ENCODE measurements at regions not wholly inside any gene's neighbourhood (a gene's known extent, or its start where the extent isn't known, plus 50 kb on each side); places are given as distances from the start of the nearest gene placed in this dataset.

- ChIA-PET CTCF (no interaction called here), POLR2A (no interaction called here)
- TF ChIP-seq ZNF324 (tag by site-specific recombination; IDR thresholded peaks at IDR 0.05) (no peak), ZNF140 (tag by site-specific recombination; IDR thresholded peaks at IDR 0.05) (no peak), ZNF544 (tag by site-specific recombination; IDR thresholded peaks at IDR 0.05) (no peak), SP7 (tag by site-specific recombination; IDR thresholded peaks at IDR 0.05) (no peak), ZNF707 (tag by site-specific recombination; IDR thresholded peaks at IDR 0.05) (no peak), TSHZ1 (tag by site-specific recombination; IDR thresholded peaks at IDR 0.05; ENCODE audit: borderline replicate concordance) (no peak), ZNF561 (tag by site-specific recombination; IDR thresholded peaks at IDR 0.05; ENCODE audit: borderline replicate concordance) (no peak)
- Histone ChIP-seq H3K4me3 (ENCODE audit: low read depth, low read length) (no peak overlapping the region), H3K4me1 (ENCODE audit: control insufficient read depth, insufficient read depth, low read length) (no peaks in the 10 kb centered on the region), H3K27ac (ENCODE audit: extremely low read depth, low read depth, low read length) (no peak overlapping the region), H3K9me3 (ENCODE audit: control insufficient read depth, insufficient read depth, low read depth, low read length) (no peaks in the 10 kb centered on the region), H3K36me3 (ENCODE audit: control insufficient read depth in 2 of 2, insufficient read depth in 1 of 2, low read length in 2 of 2) (no peaks in the 10 kb centered on the region)
Measured at GRCh38 chr18:8899000-8899399, 193.6 kb downstream of the MTCL1 start.

DNA sequence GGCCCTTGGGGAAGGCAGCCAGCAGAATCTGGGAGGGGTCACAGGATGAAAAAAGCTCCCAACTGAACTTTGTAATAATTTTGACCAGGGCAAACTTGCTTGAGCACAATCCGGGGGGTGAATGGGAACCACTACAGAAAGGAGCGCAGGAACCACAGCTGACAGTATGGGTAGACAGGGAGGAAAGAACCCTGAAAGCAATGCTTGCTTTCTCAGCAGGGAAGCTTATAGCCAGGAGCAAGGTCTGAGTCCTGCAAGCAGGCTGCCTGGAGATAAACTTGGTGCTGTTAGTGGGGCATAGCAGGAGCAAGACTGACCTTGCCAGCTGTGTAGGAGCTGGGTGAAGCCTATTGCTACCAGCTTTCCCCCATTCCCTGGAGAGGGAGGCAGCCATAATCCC is 195.2 kb downstream of the MTCL1 start:
- POLR2A ChIA-PET: no interaction called here
- CTCF ChIA-PET: interaction anchor here (0.5 to 1.2 kb wide), 4 partner anchors 10 to 1633 kb away, joined by 3 to 4 read pairs (median 4); no protein-coding TSS in a partner anchor
- Histone ChIP-seq H3K36me3 (ENCODE audit: control insufficient read depth in 2 of 2, insufficient read depth in 1 of 2, low read length in 2 of 2) (no peaks in the 10 kb centered on the region), H3K4me3 (ENCODE audit: low read depth, low read length) (no peak overlapping the region), H3K27ac (ENCODE audit: extremely low read depth, low read depth, low read length) (no peak overlapping the region), H3K4me1 (ENCODE audit: control insufficient read depth, insufficient read depth, low read length) (no peaks in the 10 kb centered on the region), H3K9me3 (ENCODE audit: control insufficient read depth, insufficient read depth, low read depth, low read length) (no peaks in the 10 kb centered on the region)
- no peak for TF ChIP-seq AEBP2 (tag by site-specific recombination; IDR thresholded peaks at IDR 0.05; ENCODE audit: borderline replicate concordance)
- no peak for TF ChIP-seq ZNF302 (tag by site-specific recombination; IDR thresholded peaks at IDR 0.05; ENCODE audit: low read depth)
- TF ChIP-seq ZNF341 (tag by site-specific recombination; IDR thresholded peaks at IDR 0.05; ENCODE audit: low read depth): no peak

DNA sequence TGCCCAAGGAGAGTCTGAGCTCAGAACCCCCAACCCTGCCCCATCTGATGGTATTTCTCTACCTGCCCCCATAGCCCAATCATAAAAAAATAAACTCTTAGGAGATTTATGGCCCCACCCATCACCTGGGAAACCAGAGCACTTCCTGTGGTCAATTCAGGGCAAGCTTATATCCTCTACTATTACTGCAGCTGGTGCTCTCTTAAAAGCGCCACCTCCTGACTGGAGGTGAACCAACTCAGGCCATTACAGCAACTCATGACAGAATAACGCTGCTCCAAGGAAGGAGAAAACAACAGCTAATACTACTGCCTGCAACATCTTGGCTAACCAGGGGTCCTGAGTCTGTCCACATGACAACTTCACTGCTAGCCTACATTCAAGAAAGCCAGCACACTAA is 195.7 kb downstream of the MTCL1 start:
- CTCF ChIA-PET: interaction anchor here (0.5 to 1.2 kb wide), 4 partner anchors 10 to 1633 kb away, joined by 3 to 4 read pairs (median 4); no protein-coding TSS in a partner anchor
- POLR2A ChIA-PET: no interaction called here
- H3K27ac ChIP-seq (ENCODE audit: extremely low read depth, low read depth, low read length): no peak overlapping the region
- TF ChIP-seq MEIS1 (CRISPR knock-in tag; IDR thresholded peaks at IDR 0.05; ENCODE audit: borderline replicate concordance): no peak
- TF ChIP-seq GLIS1 (tag by site-specific recombination; IDR thresholded peaks at IDR 0.05): no peak
- TF ChIP-seq ZBTB21 (tag by site-specific recombination; IDR thresholded peaks at IDR 0.05): no peak
- TF ChIP-seq GLI2 (tag by site-specific recombination; IDR thresholded peaks at IDR 0.05; ENCODE audit: borderline replicate concordance, low read depth): no peak
- no peak for TF ChIP-seq ZNF311 (tag by site-specific recombination; IDR thresholded peaks at IDR 0.05; ENCODE audit: borderline replicate concordance)
- TF ChIP-seq ZNF555 (tag by site-specific recombination; conservative IDR thresholded peaks at IDR 0.05): no peak
- no peak for TF ChIP-seq ZSCAN4 (tag by site-specific recombination; IDR thresholded peaks at IDR 0.05)
- TF ChIP-seq ZNF571 (tag by site-specific recombination; IDR thresholded peaks at IDR 0.05): no peak
- no peak for TF ChIP-seq ZNF785 (tag by site-specific recombination; IDR thresholded peaks at IDR 0.05)
- no peak for TF ChIP-seq ZEB2 (tag by site-specific recombination; IDR thresholded peaks at IDR 0.05)
- TF ChIP-seq, protein P1, sequence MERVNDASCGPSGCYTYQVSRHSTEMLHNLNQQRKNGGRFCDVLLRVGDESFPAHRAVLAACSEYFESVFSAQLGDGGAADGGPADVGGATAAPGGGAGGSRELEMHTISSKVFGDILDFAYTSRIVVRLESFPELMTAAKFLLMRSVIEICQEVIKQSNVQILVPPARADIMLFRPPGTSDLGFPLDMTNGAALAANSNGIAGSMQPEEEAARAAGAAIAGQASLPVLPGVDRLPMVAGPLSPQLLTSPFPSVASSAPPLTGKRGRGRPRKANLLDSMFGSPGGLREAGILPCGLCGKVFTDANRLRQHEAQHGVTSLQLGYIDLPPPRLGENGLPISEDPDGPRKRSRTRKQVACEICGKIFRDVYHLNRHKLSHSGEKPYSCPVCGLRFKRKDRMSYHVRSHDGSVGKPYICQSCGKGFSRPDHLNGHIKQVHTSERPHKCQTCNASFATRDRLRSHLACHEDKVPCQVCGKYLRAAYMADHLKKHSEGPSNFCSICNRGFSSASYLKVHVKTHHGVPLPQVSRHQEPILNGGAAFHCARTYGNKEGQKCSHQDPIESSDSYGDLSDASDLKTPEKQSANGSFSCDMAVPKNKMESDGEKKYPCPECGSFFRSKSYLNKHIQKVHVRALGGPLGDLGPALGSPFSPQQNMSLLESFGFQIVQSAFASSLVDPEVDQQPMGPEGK (tag by site-specific recombination; IDR thresholded peaks at IDR 0.05): no peak
- TF ChIP-seq ZFHX2 (tag by site-specific recombination; conservative IDR thresholded peaks at IDR 0.05): no peak
- TF ChIP-seq IKZF3 (tag by site-specific recombination; IDR thresholded peaks at IDR 0.05): no peak
- TF ChIP-seq ZNF792 (tag by site-specific recombination; IDR thresholded peaks at IDR 0.05): no peak

More for the DNA sequence above, 195.7 kb downstream of the MTCL1 start:
- Histone ChIP-seq H3K4me1 (ENCODE audit: control insufficient read depth, insufficient read depth, low read length) (no peaks in the 10 kb centered on the region), H3K36me3 (ENCODE audit: control insufficient read depth in 2 of 2, insufficient read depth in 1 of 2, low read length in 2 of 2) (no peaks in the 10 kb centered on the region), H3K9me3 (ENCODE audit: control insufficient read depth, insufficient read depth, low read depth, low read length) (no peaks in the 10 kb centered on the region), H3K4me3 (ENCODE audit: low read depth, low read length) (no peak overlapping the region)
